CD4-positive, alpha-beta T cell treated with Interleukin-6 at 100 ng/mL for 8 hours (primary cell): ENCODE measurements at regions not wholly inside any gene's neighbourhood (a gene's known extent, or its start where the extent isn't known, plus 50 kb on each side); places are given as distances from the start of the nearest gene placed in this dataset.

Experiments used
- DNase-seq: peaks from one replicate; pipeline ENCODE4 v3.0.0-alpha.2; 2020; ENCODE audit warnings: mixed read lengths, low spot score

GRCh38 chr13:106799781-106800335 is 231.9 kb upstream of the ARGLU1 start:
- no peak for DNase-seq

GRCh38 chr13:106797081-106797640 is 229.2 kb upstream of the ARGLU1 start:
- no peak for DNase-seq

GRCh38 chr13:106796280-106797047 is 228.5 kb upstream of the ARGLU1 start:
- no peak for DNase-seq

- DNase-seq: no peak
These were observed 227.9 kb upstream of the ARGLU1 start for GRCh38 chr13:106795847-106796246.

GRCh38 chr13:106794117-106794516 is 226.2 kb upstream of the ARGLU1 start:
- DNase-seq: no peak

- DNase-seq: no peak
These were observed 222.0 kb upstream of the ARGLU1 start for GRCh38 chr13:106789911-106790310.

- no peak for DNase-seq
These were observed 218.1 kb upstream of the ARGLU1 start for GRCh38 chr13:106786006-106786563.

- no peak for DNase-seq
These were observed 206.7 kb upstream of the ARGLU1 start for GRCh38 chr13:106774621-106775020.

GRCh38 chr13:106772006-106772601 is 204.2 kb upstream of the ARGLU1 start:
- no peak for DNase-seq

GRCh38 chr13:106768991-106769390 is 201.1 kb upstream of the ARGLU1 start:
- DNase-seq: no peak

GRCh38 chr13:106762708-106763107 is 194.8 kb upstream of the ARGLU1 start:
- DNase-seq: no peak

GRCh38 chr13:106756446-106756845 is 188.5 kb upstream of the ARGLU1 start:
- no peak for DNase-seq

GRCh38 chr13:106755542-106755941 is 187.6 kb upstream of the ARGLU1 start:
- DNase-seq: no peak

- DNase-seq: no peak
These were observed 185.3 kb upstream of the ARGLU1 start for GRCh38 chr13:106753251-106753650.

- no peak for DNase-seq
These were observed 184.7 kb upstream of the ARGLU1 start for GRCh38 chr13:106752584-106753170.

- DNase-seq: no peak
These were observed 180.8 kb upstream of the ARGLU1 start for GRCh38 chr13:106748785-106749184.

- DNase-seq: no peak
These were observed 176.6 kb upstream of the ARGLU1 start for GRCh38 chr13:106744516-106744915.

- no peak for DNase-seq
These were observed 170.3 kb upstream of the ARGLU1 start for GRCh38 chr13:106738186-106738678.

GRCh38 chr13:106736941-106737340 is 169.0 kb upstream of the ARGLU1 start:
- DNase-seq: no peak

GRCh38 chr13:106734198-106734597 is 166.3 kb upstream of the ARGLU1 start:
- no peak for DNase-seq

GRCh38 chr13:106723036-106723435 is 155.1 kb upstream of the ARGLU1 start:
- DNase-seq: no peak

GRCh38 chr13:106722620-106723019 is 154.7 kb upstream of the ARGLU1 start:
- no peak for DNase-seq
